ENCODE measurements at regions not wholly inside any gene's neighbourhood (a gene's known extent, or its start where the extent isn't known, plus 50 kb on each side); places are given as distances from the start of the nearest gene placed in this dataset.

DNA sequence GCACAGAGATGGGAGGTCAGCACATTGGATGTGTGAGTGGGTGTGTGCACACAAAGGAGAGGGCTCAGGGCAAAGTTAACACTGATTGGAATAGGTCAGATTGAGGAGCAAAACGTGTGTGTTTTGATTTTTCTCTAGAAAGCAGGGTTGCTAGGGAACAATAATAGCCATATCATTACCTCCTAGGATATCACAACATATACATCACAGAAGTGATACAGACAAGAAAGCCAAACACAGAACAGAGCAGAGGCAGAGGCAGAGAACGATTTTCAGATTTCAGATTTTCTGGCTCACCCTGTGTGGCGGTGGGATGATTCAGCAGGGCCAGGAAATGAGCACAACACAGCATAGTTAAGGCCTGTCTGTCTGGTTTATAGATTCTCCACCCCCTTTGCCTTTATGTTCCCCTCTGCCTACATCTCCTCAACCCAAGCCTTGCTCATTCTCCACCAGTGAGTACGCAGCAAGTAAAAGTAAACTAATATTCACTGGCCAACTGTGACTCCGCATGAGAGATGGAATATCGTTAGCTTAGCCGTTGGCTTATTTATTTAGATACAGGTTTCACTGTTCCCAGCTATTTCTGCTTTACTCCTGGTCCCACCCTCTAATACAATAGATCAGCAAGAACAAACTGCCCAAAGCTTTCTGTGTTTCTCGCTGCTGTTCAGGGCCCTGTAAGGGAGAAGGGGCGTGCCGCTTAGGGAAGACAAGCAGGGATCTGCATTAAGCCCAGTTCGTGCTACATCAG, 182.7 kb upstream of the TSC22D1 start (continued):
- TF ChIP-seq, protein P1, sequence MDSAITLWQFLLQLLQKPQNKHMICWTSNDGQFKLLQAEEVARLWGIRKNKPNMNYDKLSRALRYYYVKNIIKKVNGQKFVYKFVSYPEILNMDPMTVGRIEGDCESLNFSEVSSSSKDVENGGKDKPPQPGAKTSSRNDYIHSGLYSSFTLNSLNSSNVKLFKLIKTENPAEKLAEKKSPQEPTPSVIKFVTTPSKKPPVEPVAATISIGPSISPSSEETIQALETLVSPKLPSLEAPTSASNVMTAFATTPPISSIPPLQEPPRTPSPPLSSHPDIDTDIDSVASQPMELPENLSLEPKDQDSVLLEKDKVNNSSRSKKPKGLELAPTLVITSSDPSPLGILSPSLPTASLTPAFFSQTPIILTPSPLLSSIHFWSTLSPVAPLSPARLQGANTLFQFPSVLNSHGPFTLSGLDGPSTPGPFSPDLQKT (CRISPR knock-in tag; IDR thresholded peaks at IDR 0.05; ENCODE audit: borderline replicate concordance): no peak

DNA sequence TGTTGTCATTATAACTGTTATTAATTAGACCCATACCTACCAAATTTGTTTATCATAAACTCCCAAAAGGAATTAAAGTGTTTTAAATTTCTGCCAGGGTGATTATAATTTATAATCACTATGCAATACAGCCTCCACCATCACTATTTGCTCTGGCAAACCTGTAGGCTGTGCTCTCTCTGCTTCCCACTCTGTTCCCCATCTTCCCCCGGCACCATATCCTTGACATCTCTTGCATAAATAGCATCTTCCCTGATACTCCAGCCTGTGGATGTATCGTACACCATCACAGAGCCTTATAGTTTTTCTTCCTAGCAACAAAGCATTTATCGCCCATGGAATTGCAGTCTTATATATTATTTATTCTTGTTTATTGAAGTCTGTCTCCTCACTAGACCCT, 181.5 kb upstream of the TSC22D1 start:
- Histone ChIP-seq H3K4me2 (ENCODE audit: low read depth, low read length) (no peak overlapping the region), H3K9ac (ENCODE audit: insufficient read depth, low read depth, low read length) (no peak overlapping the region), H3K27me3 (ENCODE audit: control insufficient read depth in 1 of 2, insufficient read depth in 2 of 2, low read length in 2 of 2) (no peaks in the 10 kb centered on the region), H2AFZ (ENCODE audit: low read length) (no peak overlapping the region), H3K4me1 (ENCODE audit: insufficient read depth, low read length) (peaks cover 14% of the 10 kb centered on the region; the same call in 1 of the 2 replicates), H3K27ac (ENCODE audit: extremely low read length, insufficient read depth, low read length) (no peak overlapping the region), H4K20me1 (ENCODE audit: insufficient read depth, low read length) (no peaks in the 10 kb centered on the region), H3K9me3 (ENCODE audit: low read length) (no peaks in the 10 kb centered on the region), H3K4me3 (replicated peaks in 1 of 3; ENCODE audit: insufficient read depth in 1 of 3, low read depth in 2 of 3, low read length in 3 of 3) (no peak overlapping the region), H3K36me3 (replicated peaks in 1 of 2; ENCODE audit: control insufficient read depth in 1 of 2, insufficient read depth in 2 of 2, low read length in 2 of 2) (no peaks in the 10 kb centered on the region), H3K79me2 (ENCODE audit: insufficient read depth, low read length) (no peaks in the 10 kb centered on the region)
- ChIA-PET CTCF (ENCODE audit: low intra/inter-chr PET ratio, low total read pairs) (no interaction called here), POLR2A (no interaction called here)
- intact Hi-C loops (cut with micrococcal nuclease; ENCODE audit: unreplicated experiment) (no loop called here), in situ Hi-C loops (cut with HindIII; ENCODE audit: extremely low pct_ligation_motif_present, low pct_unique_long_range_greater_than_20kb) (no loop called here)
- no TSS peak for BruUV-seq (replicated peaks)
- TF ChIP-seq NCOA2 (CRISPR knock-in tag; IDR thresholded peaks at IDR 0.05) (no peak), FOXC1 (CRISPR knock-in tag; IDR thresholded peaks at IDR 0.05; ENCODE audit: borderline replicate concordance) (no peak), HMGA1 (CRISPR knock-in tag; conservative IDR thresholded peaks at IDR 0.05) (no peak), JDP2 (CRISPR knock-in tag; IDR thresholded peaks at IDR 0.05; ENCODE audit: borderline replicate concordance) (no peak), NFRKB (IDR thresholded peaks at IDR 0.05) (no peak), ZFYVE20 (CRISPR knock-in tag; IDR thresholded peaks at IDR 0.05; ENCODE audit: borderline replicate concordance, low read depth) (no peak), WIZ (CRISPR knock-in tag; IDR thresholded peaks at IDR 0.05) (no peak), ZNF224 (CRISPR knock-in tag; IDR thresholded peaks at IDR 0.05) (no peak)
- TF ChIP-seq, protein P2, sequence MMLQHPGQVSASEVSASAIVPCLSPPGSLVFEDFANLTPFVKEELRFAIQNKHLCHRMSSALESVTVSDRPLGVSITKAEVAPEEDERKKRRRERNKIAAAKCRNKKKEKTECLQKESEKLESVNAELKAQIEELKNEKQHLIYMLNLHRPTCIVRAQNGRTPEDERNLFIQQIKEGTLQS (CRISPR knock-in tag; IDR thresholded peaks at IDR 0.05): no peak
- TF ChIP-seq, protein P3, sequence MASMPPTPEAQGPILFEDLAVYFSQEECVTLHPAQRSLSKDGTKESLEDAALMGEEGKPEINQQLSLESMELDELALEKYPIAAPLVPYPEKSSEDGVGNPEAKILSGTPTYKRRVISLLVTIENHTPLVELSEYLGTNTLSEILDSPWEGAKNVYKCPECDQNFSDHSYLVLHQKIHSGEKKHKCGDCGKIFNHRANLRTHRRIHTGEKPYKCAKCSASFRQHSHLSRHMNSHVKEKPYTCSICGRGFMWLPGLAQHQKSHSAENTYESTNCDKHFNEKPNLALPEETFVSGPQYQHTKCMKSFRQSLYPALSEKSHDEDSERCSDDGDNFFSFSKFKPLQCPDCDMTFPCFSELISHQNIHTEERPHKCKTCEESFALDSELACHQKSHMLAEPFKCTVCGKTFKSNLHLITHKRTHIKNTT (CRISPR knock-in tag; IDR thresholded peaks at IDR 0.05): no peak
- TF ChIP-seq, protein P4, sequence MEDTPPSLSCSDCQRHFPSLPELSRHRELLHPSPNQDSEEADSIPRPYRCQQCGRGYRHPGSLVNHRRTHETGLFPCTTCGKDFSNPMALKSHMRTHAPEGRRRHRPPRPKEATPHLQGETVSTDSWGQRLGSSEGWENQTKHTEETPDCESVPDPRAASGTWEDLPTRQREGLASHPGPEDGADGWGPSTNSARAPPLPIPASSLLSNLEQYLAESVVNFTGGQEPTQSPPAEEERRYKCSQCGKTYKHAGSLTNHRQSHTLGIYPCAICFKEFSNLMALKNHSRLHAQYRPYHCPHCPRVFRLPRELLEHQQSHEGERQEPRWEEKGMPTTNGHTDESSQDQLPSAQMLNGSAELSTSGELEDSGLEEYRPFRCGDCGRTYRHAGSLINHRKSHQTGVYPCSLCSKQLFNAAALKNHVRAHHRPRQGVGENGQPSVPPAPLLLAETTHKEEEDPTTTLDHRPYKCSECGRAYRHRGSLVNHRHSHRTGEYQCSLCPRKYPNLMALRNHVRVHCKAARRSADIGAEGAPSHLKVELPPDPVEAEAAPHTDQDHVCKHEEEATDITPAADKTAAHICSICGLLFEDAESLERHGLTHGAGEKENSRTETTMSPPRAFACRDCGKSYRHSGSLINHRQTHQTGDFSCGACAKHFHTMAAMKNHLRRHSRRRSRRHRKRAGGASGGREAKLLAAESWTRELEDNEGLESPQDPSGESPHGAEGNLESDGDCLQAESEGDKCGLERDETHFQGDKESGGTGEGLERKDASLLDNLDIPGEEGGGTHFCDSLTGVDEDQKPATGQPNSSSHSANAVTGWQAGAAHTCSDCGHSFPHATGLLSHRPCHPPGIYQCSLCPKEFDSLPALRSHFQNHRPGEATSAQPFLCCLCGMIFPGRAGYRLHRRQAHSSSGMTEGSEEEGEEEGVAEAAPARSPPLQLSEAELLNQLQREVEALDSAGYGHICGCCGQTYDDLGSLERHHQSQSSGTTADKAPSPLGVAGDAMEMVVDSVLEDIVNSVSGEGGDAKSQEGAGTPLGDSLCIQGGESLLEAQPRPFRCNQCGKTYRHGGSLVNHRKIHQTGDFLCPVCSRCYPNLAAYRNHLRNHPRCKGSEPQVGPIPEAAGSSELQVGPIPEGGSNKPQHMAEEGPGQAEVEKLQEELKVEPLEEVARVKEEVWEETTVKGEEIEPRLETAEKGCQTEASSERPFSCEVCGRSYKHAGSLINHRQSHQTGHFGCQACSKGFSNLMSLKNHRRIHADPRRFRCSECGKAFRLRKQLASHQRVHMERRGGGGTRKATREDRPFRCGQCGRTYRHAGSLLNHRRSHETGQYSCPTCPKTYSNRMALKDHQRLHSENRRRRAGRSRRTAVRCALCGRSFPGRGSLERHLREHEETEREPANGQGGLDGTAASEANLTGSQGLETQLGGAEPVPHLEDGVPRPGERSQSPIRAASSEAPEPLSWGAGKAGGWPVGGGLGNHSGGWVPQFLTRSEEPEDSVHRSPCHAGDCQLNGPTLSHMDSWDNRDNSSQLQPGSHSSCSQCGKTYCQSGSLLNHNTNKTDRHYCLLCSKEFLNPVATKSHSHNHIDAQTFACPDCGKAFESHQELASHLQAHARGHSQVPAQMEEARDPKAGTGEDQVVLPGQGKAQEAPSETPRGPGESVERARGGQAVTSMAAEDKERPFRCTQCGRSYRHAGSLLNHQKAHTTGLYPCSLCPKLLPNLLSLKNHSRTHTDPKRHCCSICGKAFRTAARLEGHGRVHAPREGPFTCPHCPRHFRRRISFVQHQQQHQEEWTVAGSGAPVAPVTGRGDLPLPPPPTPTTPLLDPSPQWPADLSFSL (CRISPR knock-in tag; IDR thresholded peaks at IDR 0.05): no peak
- WGBS (ENCODE audit: low lambda C conversion rate): 85% methylated on average over 3 of the region's 3 CpGs
- no peak for ATAC-seq
- DNase-seq (ENCODE audit: low spot score): no peak
- FAIRE-seq: no peak
